Neural cell (in vitro differentiated cells): ENCODE measurements at regions not wholly inside any gene's neighbourhood (a gene's known extent, or its start where the extent isn't known, plus 50 kb on each side); places are given as distances from the start of the nearest gene placed in this dataset.

Source experiments
- H2AFZ ChIP-seq: fragments of 200-600, 300-800 bp; sonication (generic), shearing (Covaris generic); 2 replicates; pipeline ENCODE4 v1.6.0; 2014; ENCODE audit warnings: low read depth, mild to moderate bottlenecking, antibody characterized with exemption, low read length, moderate library complexity
- H3F3A ChIP-seq: fragments of 200-600 bp; shearing (Covaris generic); 2 replicates; pipeline ENCODE4 v1.6.1; 2016; ENCODE audit warnings: mild to moderate bottlenecking, moderate library complexity, mixed read lengths, antibody characterized with exemption, low read length; ENCODE audit not compliant: insufficient read depth, poor library complexity, severe bottlenecking
- H3K27ac ChIP-seq: fragments of 200-600, 300-800 bp; sonication (generic), shearing (Covaris generic); 2 replicates; pipeline ENCODE4 v1.5.1; 2014; ENCODE audit warnings: mild to moderate bottlenecking, low read length, moderate library complexity
- H3K27me3 ChIP-seq: fragments of 300-800, 200-600 bp; sonication (generic), shearing (Covaris generic); 2 replicates; pipeline ENCODE4 v1.6.0; 2014; ENCODE audit warnings: mild to moderate bottlenecking, low read depth, low read length, moderate library complexity; ENCODE audit not compliant: insufficient read depth
- H3K36me3 ChIP-seq: fragments of 300-800, 200-600 bp; sonication (generic), shearing (Covaris generic); 2 replicates; pipeline ENCODE4 v1.5.1; 2014; ENCODE audit warnings: mild to moderate bottlenecking, antibody characterized with exemption, low read length, moderate library complexity; ENCODE audit not compliant: insufficient read depth
- H3K4me2 ChIP-seq: fragments of 300-800, 200-600 bp; sonication (generic), shearing (Covaris generic); 2 replicates; pipeline ENCODE4 v1.6.0; 2014; ENCODE audit warnings: mild to moderate bottlenecking, low read length
- H3K4me3 ChIP-seq: fragments of 300-800, 200-600 bp; sonication (generic), shearing (Covaris generic); 2 replicates; pipeline ENCODE4 v1.5.1; 2014; ENCODE audit warnings: mild to moderate bottlenecking, low read length, moderate library complexity
- H3K79me2 ChIP-seq: fragments of 200-600 bp; shearing (Covaris generic); replicated peaks from 2 replicates; pipeline ENCODE4 v1.6.0; 2014; ENCODE audit warnings: mild to moderate bottlenecking, low read length, moderate library complexity; ENCODE audit not compliant: insufficient read depth
- H3K9ac ChIP-seq: fragments of 300-800, 200-600 bp; sonication (generic), shearing (Covaris generic); 2 replicates; pipeline ENCODE4 v1.6.1; 2016; ENCODE audit warnings: mild to moderate bottlenecking, low read length, mixed read lengths
- H3K9me2 ChIP-seq: fragments of 200-600 bp; shearing (Covaris generic); 2 replicates; pipeline ENCODE4 v1.6.1; 2016; ENCODE audit warnings: mild to moderate bottlenecking, low read length, mixed read lengths; ENCODE audit not compliant: insufficient read depth
- H3K9me3 ChIP-seq: fragments of 200-600, 300-800 bp; sonication (generic), shearing (Covaris generic); 2 replicates; pipeline ENCODE4 v1.6.1; 2016; ENCODE audit warnings: mild to moderate bottlenecking, mixed run types, low read length, moderate library complexity, mixed read lengths
- H4K20me1 ChIP-seq: fragments of 200-600 bp; shearing (Covaris generic); 2 replicates; pipeline ENCODE4 v1.6.1; 2016; ENCODE audit warnings: mild to moderate bottlenecking, mixed run types; ENCODE audit not compliant: insufficient read depth
- CTCF ChIP-seq: fragments of 450-650 bp; IDR thresholded peaks from 2 replicates; pipeline ENCODE4 v1.5.1; 2014; ENCODE audit warnings: antibody characterized with exemption, mild to moderate bottlenecking, moderate library complexity; ENCODE audit not compliant: poor library complexity, severe bottlenecking
- EP300 ChIP-seq: fragments of 450-650 bp; conservative IDR thresholded peaks from 2 replicates; pipeline ENCODE4 v1.6.1; 2014; ENCODE audit warnings: antibody characterized with exemption, mild to moderate bottlenecking, moderate library complexity; ENCODE audit not compliant: poor library complexity, severe bottlenecking
- EZH2 ChIP-seq: fragments of 200-600, 300-800 bp; shearing (Covaris generic), sonication (generic); IDR thresholded peaks from 2 replicates; pipeline ENCODE4 v1.6.1; 2014; ENCODE audit warnings: antibody characterized with exemption, low read length, borderline replicate concordance, mild to moderate bottlenecking; ENCODE audit not compliant: insufficient read depth, poor library complexity, severe bottlenecking
- MXI1 ChIP-seq: fragments of 450-650 bp; conservative IDR thresholded peaks from 2 replicates; pipeline ENCODE4 v1.6.1; 2014; ENCODE audit warnings: antibody characterized with exemption, mild to moderate bottlenecking; ENCODE audit not compliant: poor library complexity, severe bottlenecking
- POLR2AphosphoS5 ChIP-seq: IDR thresholded peaks from 2 replicates; pipeline ENCODE4 v1.6.1; 2012
- RAD21 ChIP-seq: fragments of 450-650 bp; conservative IDR thresholded peaks from 2 replicates; pipeline ENCODE4 v1.6.1; 2014; ENCODE audit warnings: antibody characterized with exemption, mild to moderate bottlenecking, moderate library complexity
- REST ChIP-seq: IDR thresholded peaks from 2 replicates; pipeline ENCODE4 v1.6.1; 2012; ENCODE audit warnings: borderline replicate concordance
- SMC3 ChIP-seq: fragments of 450-650 bp; conservative IDR thresholded peaks from 2 replicates; pipeline ENCODE4 v1.6.1; 2014; ENCODE audit warnings: antibody characterized with exemption, mild to moderate bottlenecking, moderate library complexity; ENCODE audit not compliant: poor library complexity
- TAF1 ChIP-seq: IDR thresholded peaks from 2 replicates; pipeline ENCODE4 v1.6.1; 2012; ENCODE audit warnings: low read depth

GRCh38 chr1:96059276-96059675 lies 662.3 kb upstream of the PTBP2 start:
- no peaks in the 10 kb centered on the region for H4K20me1 ChIP-seq
- no peaks in the 10 kb centered on the region for H3K79me2 ChIP-seq
- H3K9me2 ChIP-seq: no peaks in the 10 kb centered on the region
- no peaks in the 10 kb centered on the region for H3K36me3 ChIP-seq
- no peak overlapping the region for H3K4me3 ChIP-seq
- no peaks in the 10 kb centered on the region for H3K27me3 ChIP-seq
- H2AFZ ChIP-seq: no peak overlapping the region
- H3K9ac ChIP-seq: no peak overlapping the region
- no peak overlapping the region for H3K27ac ChIP-seq
- H3K4me2 ChIP-seq: no peak overlapping the region
- TF ChIP-seq EZH2 (no peak), POLR2AphosphoS5 (no peak), SMC3 (no peak), TAF1 (no peak), MXI1 (no peak), RAD21 (no peak), CTCF (no peak), REST (no peak), EP300 (no peak)
- no peaks in the 10 kb centered on the region for H3F3A ChIP-seq
- peaks cover 3% of the 10 kb centered on the region for H3K9me3 ChIP-seq

DNA sequence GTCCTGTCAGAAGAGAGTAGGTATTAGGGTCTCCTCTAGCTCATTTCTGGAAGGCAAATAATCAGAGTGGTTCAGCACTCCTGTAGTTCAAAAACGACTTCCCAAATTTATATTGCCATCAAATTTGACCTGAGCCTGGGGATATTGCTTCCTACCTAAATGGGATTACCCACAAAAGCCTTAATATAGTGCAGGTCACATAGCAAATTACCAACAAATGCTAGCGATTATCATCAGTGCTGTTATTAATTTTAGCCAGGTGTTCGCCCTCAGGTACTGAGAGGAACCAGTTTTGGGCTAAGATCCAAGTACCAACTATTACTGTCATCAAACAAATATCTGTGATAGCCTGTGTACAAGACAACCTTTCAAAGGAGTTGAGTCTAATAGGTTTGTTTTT lies 661.8 kb upstream of the PTBP2 start:
- no peaks in the 10 kb centered on the region for H3K36me3 ChIP-seq
- H3F3A ChIP-seq: no peaks in the 10 kb centered on the region
- no peak overlapping the region for H3K4me2 ChIP-seq
- no peaks in the 10 kb centered on the region for H3K79me2 ChIP-seq
- H3K4me3 ChIP-seq: no peak overlapping the region
- H3K9me2 ChIP-seq: no peaks in the 10 kb centered on the region
- peaks cover 3% of the 10 kb centered on the region for H3K9me3 ChIP-seq
- H3K27me3 ChIP-seq: no peaks in the 10 kb centered on the region
- no peak overlapping the region for H3K27ac ChIP-seq
- no peak overlapping the region for H3K9ac ChIP-seq
- H4K20me1 ChIP-seq: no peaks in the 10 kb centered on the region
- TF ChIP-seq TAF1: no peak
- TF ChIP-seq POLR2AphosphoS5: no peak
- TF ChIP-seq MXI1: no peak
- TF ChIP-seq REST: no peak
- no peak for TF ChIP-seq EP300
- no peak for TF ChIP-seq RAD21
- no peak for TF ChIP-seq SMC3
- no peak for TF ChIP-seq CTCF
- TF ChIP-seq EZH2: no peak
- H2AFZ ChIP-seq: no peak overlapping the region
